Chondrocyte (in vitro differentiated cells): ENCODE measurements at regions not wholly inside any gene's neighbourhood (a gene's known extent, or its start where the extent isn't known, plus 50 kb on each side); places are given as distances from the start of the nearest gene placed in this dataset.

ENCODE experiments used
- DNase-seq: peaks from one replicate; pipeline ENCODE4 v3.0.0; 2021; ENCODE audit warnings: mixed read lengths, low spot score
- H3K27ac Mint-ChIP-seq: one replicate; pipeline ENCODE4 v1.8.0; 2021; ENCODE audit warnings: mild to moderate bottlenecking, moderate library complexity, mixed read lengths; ENCODE audit not compliant: unreplicated experiment
- H3K27me3 Mint-ChIP-seq: 2 replicates; pipeline ENCODE4 v1.8.0; 2021; ENCODE audit warnings: low read depth, mixed read lengths
- H3K36me3 Mint-ChIP-seq: 2 replicates; pipeline ENCODE4 v1.8.0; 2021; ENCODE audit warnings: low read depth, mixed read lengths
- H3K4me1 Mint-ChIP-seq: 2 replicates; pipeline ENCODE4 v1.8.0; 2021; ENCODE audit warnings: low read depth, mild to moderate bottlenecking, mixed read lengths
- H3K4me3 Mint-ChIP-seq: one replicate; pipeline ENCODE4 v1.8.0; 2021; ENCODE audit warnings: mild to moderate bottlenecking, moderate library complexity, mixed read lengths; ENCODE audit not compliant: unreplicated experiment
- H3K9me3 Mint-ChIP-seq: 2 replicates; pipeline ENCODE4 v1.8.0; 2021; ENCODE audit warnings: low read depth, mixed read lengths
- TF ChIP-seq, protein P1 (sequence below): fragments of 200-600 bp; sonication (generic); IDR thresholded peaks from 2 replicates; pipeline ENCODE4 v1.5.0; 2021; ENCODE audit warnings: antibody characterized with exemption, mild to moderate bottlenecking, moderate library complexity

DNA sequence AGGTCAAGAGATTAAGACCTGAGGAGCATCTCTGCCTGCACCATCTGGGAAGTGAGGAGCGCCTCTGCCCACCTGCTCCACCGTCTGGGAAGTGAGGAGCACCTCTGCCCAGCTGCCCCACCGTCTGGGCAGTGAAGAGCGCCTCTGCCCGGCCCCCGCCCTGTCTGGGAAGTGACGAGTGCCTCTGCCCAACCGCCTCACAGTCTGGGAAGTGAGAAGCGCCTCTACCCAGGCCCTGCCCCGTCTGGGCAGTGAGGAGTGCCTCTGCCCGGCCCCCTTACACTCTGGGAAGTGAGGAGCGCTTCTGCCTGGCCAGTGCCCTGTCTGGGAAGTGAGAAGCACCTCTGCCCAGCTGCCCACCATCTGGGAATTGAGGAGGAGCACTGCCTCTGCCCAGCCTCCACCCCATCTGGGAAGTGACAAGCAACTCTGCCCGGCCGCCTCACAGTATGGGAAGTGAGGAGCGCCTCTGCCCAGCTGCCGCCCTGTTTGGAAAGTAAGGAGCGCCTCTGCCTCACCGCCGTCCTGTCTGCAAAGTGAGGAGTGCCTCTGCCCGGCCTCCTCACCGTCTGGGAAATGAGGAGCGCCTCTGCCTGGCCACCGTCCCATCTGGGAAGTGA lies 270.4 kb upstream of the NRSN1 start:
- H3K4me1 Mint-ChIP-seq, result no peaks in the 10 kb centered on the region
- DNase-seq, result peak; percentile 72
- H3K36me3 Mint-ChIP-seq, result no peaks in the 10 kb centered on the region
- TF ChIP-seq, protein P1, sequence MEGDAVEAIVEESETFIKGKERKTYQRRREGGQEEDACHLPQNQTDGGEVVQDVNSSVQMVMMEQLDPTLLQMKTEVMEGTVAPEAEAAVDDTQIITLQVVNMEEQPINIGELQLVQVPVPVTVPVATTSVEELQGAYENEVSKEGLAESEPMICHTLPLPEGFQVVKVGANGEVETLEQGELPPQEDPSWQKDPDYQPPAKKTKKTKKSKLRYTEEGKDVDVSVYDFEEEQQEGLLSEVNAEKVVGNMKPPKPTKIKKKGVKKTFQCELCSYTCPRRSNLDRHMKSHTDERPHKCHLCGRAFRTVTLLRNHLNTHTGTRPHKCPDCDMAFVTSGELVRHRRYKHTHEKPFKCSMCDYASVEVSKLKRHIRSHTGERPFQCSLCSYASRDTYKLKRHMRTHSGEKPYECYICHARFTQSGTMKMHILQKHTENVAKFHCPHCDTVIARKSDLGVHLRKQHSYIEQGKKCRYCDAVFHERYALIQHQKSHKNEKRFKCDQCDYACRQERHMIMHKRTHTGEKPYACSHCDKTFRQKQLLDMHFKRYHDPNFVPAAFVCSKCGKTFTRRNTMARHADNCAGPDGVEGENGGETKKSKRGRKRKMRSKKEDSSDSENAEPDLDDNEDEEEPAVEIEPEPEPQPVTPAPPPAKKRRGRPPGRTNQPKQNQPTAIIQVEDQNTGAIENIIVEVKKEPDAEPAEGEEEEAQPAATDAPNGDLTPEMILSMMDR, result no peak
- H3K27ac Mint-ChIP-seq, result no peak overlapping the region
- peaks cover 5% of the 10 kb centered on the region for H3K9me3 Mint-ChIP-seq
- H3K4me3 Mint-ChIP-seq, result no peak overlapping the region
- H3K27me3 Mint-ChIP-seq, result no peaks in the 10 kb centered on the region

DNA sequence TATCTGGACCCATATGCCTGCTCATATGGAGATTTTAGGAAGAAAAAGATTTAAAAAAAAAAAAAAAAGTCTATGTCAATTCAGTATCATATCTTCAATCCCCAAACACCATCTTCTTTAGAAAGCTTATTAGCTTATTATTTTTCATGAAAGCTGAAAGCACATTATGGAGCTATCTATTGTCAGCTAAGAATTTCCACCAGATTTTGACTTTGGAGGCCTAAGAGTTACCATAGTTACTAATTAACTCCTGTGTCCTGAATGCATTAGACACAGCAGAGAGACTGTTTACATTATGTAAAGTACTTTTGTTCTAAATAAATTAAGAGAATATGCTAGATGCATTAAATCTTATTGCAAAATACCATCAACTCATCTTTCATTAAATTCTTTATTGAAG lies 255.5 kb upstream of the NRSN1 start:
- Mint-ChIP-seq H3K9me3 (peaks cover 14% of the 10 kb centered on the region), H3K4me1 (no peaks in the 10 kb centered on the region), H3K27ac (no peak overlapping the region), H3K4me3 (no peak overlapping the region), H3K36me3 (peaks cover 3% of the 10 kb centered on the region), H3K27me3 (no peaks in the 10 kb centered on the region)
- TF ChIP-seq, protein P1, result no peak
- DNase-seq, result no peak

DNA sequence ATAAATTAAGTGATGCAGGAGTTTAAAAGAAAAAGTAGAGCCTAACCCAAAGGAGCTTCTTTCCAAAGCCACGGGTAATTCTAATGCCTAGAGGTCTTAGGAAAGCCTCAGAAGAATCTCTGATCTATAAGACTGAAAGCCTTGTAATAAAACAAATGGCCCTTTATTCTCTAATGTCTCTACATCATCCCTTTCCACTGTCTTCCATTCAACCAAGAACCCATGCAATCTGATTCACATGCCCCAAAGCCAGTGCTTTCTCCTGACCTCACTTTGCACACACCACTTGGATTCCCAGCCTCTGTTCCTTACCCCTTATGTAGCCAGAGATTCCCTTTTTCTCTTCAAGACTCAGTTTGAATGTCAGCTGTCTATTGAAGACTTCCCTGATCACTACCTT lies 252.9 kb upstream of the NRSN1 start:
- H3K27me3 Mint-ChIP-seq, result no peaks in the 10 kb centered on the region
- H3K9me3 Mint-ChIP-seq, result no peaks in the 10 kb centered on the region
- no peak overlapping the region for H3K4me3 Mint-ChIP-seq
- no peaks in the 10 kb centered on the region for H3K4me1 Mint-ChIP-seq
- H3K36me3 Mint-ChIP-seq, result no peaks in the 10 kb centered on the region
- H3K27ac Mint-ChIP-seq, result no peak overlapping the region
- no peak for DNase-seq
- TF ChIP-seq, protein P1, result no peak

DNA sequence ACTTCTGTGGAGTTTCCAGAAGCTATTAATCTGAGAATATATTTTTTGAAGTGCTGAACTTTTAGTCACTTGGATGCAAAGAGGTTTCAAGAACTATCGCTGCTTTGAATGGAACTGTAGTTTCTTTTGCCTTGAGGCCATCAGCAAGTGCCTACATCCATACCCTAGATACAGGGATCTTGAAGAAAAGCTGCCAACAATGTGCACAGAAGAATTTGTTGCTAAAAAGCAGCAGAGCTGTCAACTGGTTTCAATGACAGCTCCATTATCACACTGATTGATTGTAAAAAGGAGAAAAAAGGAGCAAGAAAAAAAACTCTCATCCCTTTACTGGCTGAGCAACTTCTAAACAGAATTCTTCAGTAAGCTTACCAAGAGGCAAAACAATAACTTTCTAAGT lies 251.0 kb upstream of the NRSN1 start:
- TF ChIP-seq, protein P1, result no peak
- H3K9me3 Mint-ChIP-seq, result no peaks in the 10 kb centered on the region
- DNase-seq, result no peak

DNA sequence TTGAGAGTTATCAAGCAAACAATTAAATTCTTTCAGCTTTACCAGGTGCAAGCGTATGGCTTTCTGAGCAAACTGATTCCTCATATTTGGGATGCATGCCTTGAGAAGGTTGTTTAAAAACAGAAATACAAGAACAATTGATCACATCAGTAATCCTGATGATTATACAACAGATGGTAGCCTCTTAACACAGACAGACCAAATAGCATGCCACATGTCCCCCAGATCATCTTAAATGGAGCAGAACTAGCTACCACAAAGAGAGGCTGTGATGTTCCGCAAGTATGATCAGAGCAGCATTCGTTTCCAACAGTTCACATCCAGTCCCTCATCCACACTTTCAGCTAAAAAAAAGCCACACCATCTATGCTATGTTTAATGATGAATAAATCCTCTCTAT lies 246.2 kb upstream of the NRSN1 start:
- no peak overlapping the region for H3K27ac Mint-ChIP-seq
- no peaks in the 10 kb centered on the region for H3K9me3 Mint-ChIP-seq
- TF ChIP-seq, protein P1, result no peak
- no peak for DNase-seq
- H3K36me3 Mint-ChIP-seq, result no peaks in the 10 kb centered on the region
- no peak overlapping the region for H3K4me3 Mint-ChIP-seq
- no peaks in the 10 kb centered on the region for H3K4me1 Mint-ChIP-seq
- peaks cover 4% of the 10 kb centered on the region for H3K27me3 Mint-ChIP-seq

More for the DNA sequence above, 251.0 kb upstream of the NRSN1 start:
- H3K36me3 Mint-ChIP-seq, result no peaks in the 10 kb centered on the region
- no peak overlapping the region for H3K27ac Mint-ChIP-seq
- no peak overlapping the region for H3K4me3 Mint-ChIP-seq
- no peaks in the 10 kb centered on the region for H3K27me3 Mint-ChIP-seq
- no peaks in the 10 kb centered on the region for H3K4me1 Mint-ChIP-seq
